Bronchial epithelial cell (primary cell): ENCODE measurements at regions not wholly inside any gene's neighbourhood (a gene's known extent, or its start where the extent isn't known, plus 50 kb on each side); places are given as distances from the start of the nearest gene placed in this dataset.

Source experiments
- DNase-seq: peaks from one replicate; pipeline ENCODE4 v3.0.0-alpha.2; 2010; ENCODE audit warnings: low read depth
- FAIRE-seq: peaks from 2 replicates; lab custom pipeline; 2011; peaks lifted over from hg19 to GRCh38; lab: Jason Lieb, UNC
- H3K27me3 ChIP-seq: 2 replicates; pipeline ENCODE4 v1.5.1; 2011; ENCODE audit warnings: low read length; ENCODE audit not compliant: control insufficient read depth, insufficient read depth
- H3K36me3 ChIP-seq: 2 replicates; pipeline ENCODE4 v1.5.1; 2011; ENCODE audit warnings: low read length; ENCODE audit not compliant: control insufficient read depth, insufficient read depth
- H3K4me3 ChIP-seq: 2 replicates; pipeline ENCODE4 v1.5.1; 2011; ENCODE audit warnings: mild to moderate bottlenecking, low read depth, low read length, control low read depth
- CTCF ChIP-seq: IDR thresholded peaks from 2 replicates; pipeline ENCODE4 v1.5.1; 2011; ENCODE audit warnings: mild to moderate bottlenecking, moderate library complexity, low read length, control low read depth, inconsistent platforms; ENCODE audit not compliant: insufficient read depth, severe bottlenecking

GRCh38 chrX:4277122-4277521, 563.7 kb upstream of the PRKX start:
- H3K36me3 ChIP-seq: no peaks in the 10 kb centered on the region
- TF ChIP-seq CTCF: no peak
- DNase-seq: no peak
- no peak overlapping the region for H3K4me3 ChIP-seq
- FAIRE-seq: no peak
- H3K27me3 ChIP-seq: no peaks in the 10 kb centered on the region

DNA sequence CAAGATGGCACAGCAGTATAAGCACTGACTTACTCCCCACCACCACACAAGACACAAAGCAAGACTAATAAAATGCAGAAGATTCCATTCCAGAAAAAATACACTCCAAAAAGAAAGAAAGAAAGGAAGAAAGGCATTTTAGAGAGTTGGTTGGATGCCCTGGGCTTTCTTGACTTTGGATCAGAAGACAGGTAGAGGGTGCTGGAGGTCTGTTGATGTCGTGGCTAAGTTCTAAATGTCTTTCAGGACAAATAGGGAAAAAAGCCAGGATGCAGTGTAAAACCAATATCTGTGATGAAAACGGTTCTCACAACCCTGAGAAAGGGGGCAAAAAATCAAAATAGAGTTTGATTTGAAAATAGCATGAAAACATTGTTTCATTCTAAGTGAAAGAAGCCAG, 555.2 kb upstream of the PRKX start:
- DNase-seq (no peak), FAIRE-seq (no peak)
- H3K36me3 ChIP-seq: no peaks in the 10 kb centered on the region
- no peak overlapping the region for H3K4me3 ChIP-seq
- no peaks in the 10 kb centered on the region for H3K27me3 ChIP-seq
- TF ChIP-seq CTCF: no peak

- FAIRE-seq (no peak), DNase-seq (no peak)
- H3K4me3 ChIP-seq: no peak overlapping the region
- no peak for TF ChIP-seq CTCF
- no peaks in the 10 kb centered on the region for H3K36me3 ChIP-seq
- no peaks in the 10 kb centered on the region for H3K27me3 ChIP-seq
Observed at GRCh38 chrX:4265036-4265435, 551.6 kb upstream of the PRKX start.

- Histone ChIP-seq H3K4me3 (no peak overlapping the region), H3K27me3 (no peaks in the 10 kb centered on the region), H3K36me3 (no peaks in the 10 kb centered on the region)
- DNase-seq: peak; percentile 0
- no peak for TF ChIP-seq CTCF
- FAIRE-seq: no peak
Observed at GRCh38 chrX:4263030-4263803, 549.8 kb upstream of the PRKX start.

GRCh38 chrX:4253092-4253491, 539.6 kb upstream of the PRKX start:
- FAIRE-seq (no peak), DNase-seq (no peak)
- no peak overlapping the region for H3K4me3 ChIP-seq
- H3K27me3 ChIP-seq: no peaks in the 10 kb centered on the region
- no peaks in the 10 kb centered on the region for H3K36me3 ChIP-seq
- no peak for TF ChIP-seq CTCF

GRCh38 chrX:4249401-4249800, 536.0 kb upstream of the PRKX start:
- DNase-seq (no peak), FAIRE-seq (no peak)
- TF ChIP-seq CTCF: no peak
- H3K27me3 ChIP-seq: no peaks in the 10 kb centered on the region
- H3K36me3 ChIP-seq: no peaks in the 10 kb centered on the region
- H3K4me3 ChIP-seq: no peak overlapping the region
